ENCODE measurements at regions not wholly inside any gene's neighbourhood (a gene's known extent, or its start where the extent isn't known, plus 50 kb on each side); places are given as distances from the start of the nearest gene placed in this dataset.

- TF ChIP-seq POLR2A (IDR thresholded peaks at IDR 0.05) (no peak), CTCF (IDR thresholded peaks at IDR 0.05) (no peak), POLR2AphosphoS5 (IDR thresholded peaks at IDR 0.05; ENCODE audit: insufficient read depth in 1 of 2, low read depth in 1 of 2) (no peak)
Measured at GRCh38 chr9:84493284-84493947, 152.9 kb upstream of the SLC28A3 start.

Measured in vagina (tissue), 2 donors.